ENCODE measurements at regions not wholly inside any gene's neighbourhood (a gene's known extent, or its start where the extent isn't known, plus 50 kb on each side); places are given as distances from the start of the nearest gene placed in this dataset.
"Not testable (repeated sequence)": the region's sequence is repeated elsewhere in the genome, so short reads cannot be mapped to it uniquely, and the experiment has no call there.

DNA sequence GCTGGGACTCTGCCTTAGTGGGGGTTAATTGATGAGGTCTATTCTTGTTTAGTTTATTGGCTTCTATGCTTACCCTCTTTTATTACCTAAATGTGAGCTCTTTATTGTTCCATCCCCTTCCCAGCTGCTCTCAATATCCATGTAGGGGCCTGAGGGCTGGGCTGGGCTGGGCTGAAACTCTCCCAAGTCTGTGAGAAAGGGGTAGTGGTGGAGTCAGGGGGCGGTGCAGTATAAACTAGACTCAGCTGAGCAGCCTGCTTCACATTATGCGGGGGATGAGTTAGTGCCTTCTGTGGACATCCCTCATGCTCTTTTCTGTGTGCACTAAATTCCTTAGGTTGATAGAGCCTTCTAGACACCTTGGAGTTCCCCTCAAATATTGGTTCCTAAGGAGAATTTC is 451.8 kb upstream of the PTGER4 start:
- TF ChIP-seq, protein P1, sequence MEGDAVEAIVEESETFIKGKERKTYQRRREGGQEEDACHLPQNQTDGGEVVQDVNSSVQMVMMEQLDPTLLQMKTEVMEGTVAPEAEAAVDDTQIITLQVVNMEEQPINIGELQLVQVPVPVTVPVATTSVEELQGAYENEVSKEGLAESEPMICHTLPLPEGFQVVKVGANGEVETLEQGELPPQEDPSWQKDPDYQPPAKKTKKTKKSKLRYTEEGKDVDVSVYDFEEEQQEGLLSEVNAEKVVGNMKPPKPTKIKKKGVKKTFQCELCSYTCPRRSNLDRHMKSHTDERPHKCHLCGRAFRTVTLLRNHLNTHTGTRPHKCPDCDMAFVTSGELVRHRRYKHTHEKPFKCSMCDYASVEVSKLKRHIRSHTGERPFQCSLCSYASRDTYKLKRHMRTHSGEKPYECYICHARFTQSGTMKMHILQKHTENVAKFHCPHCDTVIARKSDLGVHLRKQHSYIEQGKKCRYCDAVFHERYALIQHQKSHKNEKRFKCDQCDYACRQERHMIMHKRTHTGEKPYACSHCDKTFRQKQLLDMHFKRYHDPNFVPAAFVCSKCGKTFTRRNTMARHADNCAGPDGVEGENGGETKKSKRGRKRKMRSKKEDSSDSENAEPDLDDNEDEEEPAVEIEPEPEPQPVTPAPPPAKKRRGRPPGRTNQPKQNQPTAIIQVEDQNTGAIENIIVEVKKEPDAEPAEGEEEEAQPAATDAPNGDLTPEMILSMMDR (IDR thresholded peaks at IDR 0.05; ENCODE audit: insufficient read depth, low read length, poor library complexity, severe bottlenecking) = no peak
- no peak overlapping the region for H3K4me3 ChIP-seq (ENCODE audit: low read depth, low read length)

GRCh38 chr5:40227366-40227765 is 452.3 kb upstream of the PTGER4 start:
- no peak for DNase-seq (ENCODE audit: low read depth)
- TF ChIP-seq, protein P1 (IDR thresholded peaks at IDR 0.05; ENCODE audit: insufficient read depth, low read length, poor library complexity, severe bottlenecking) = no peak
- H3K4me3 ChIP-seq (ENCODE audit: low read depth, low read length) = no peak overlapping the region

More for the DNA sequence above, 451.8 kb upstream of the PTGER4 start:
- no peaks in the 10 kb centered on the region for H3K36me3 ChIP-seq (ENCODE audit: control insufficient read depth, insufficient read depth, low read length)
- no peak for DNase-seq (ENCODE audit: low read depth)
- H3K27me3 ChIP-seq (ENCODE audit: control insufficient read depth, insufficient read depth, low read length) = no peaks in the 10 kb centered on the region

GRCh38 chr5:40226906-40227305 is 452.8 kb upstream of the PTGER4 start:
- Histone ChIP-seq H3K27me3 (ENCODE audit: control insufficient read depth, insufficient read depth, low read length) (no peaks in the 10 kb centered on the region), H3K36me3 (ENCODE audit: control insufficient read depth, insufficient read depth, low read length) (no peaks in the 10 kb centered on the region), H3K4me3 (ENCODE audit: low read depth, low read length) (no peak overlapping the region)
- DNase-seq (ENCODE audit: low read depth) = no peak
- TF ChIP-seq, protein P1 (IDR thresholded peaks at IDR 0.05; ENCODE audit: insufficient read depth, low read length, poor library complexity, severe bottlenecking) = no peak

More at GRCh38 chr5:40227366-40227765, 452.3 kb upstream of the PTGER4 start:
- H3K27me3 ChIP-seq (ENCODE audit: control insufficient read depth, insufficient read depth, low read length) = no peaks in the 10 kb centered on the region
- H3K36me3 ChIP-seq (ENCODE audit: control insufficient read depth, insufficient read depth, low read length) = no peaks in the 10 kb centered on the region

DNA sequence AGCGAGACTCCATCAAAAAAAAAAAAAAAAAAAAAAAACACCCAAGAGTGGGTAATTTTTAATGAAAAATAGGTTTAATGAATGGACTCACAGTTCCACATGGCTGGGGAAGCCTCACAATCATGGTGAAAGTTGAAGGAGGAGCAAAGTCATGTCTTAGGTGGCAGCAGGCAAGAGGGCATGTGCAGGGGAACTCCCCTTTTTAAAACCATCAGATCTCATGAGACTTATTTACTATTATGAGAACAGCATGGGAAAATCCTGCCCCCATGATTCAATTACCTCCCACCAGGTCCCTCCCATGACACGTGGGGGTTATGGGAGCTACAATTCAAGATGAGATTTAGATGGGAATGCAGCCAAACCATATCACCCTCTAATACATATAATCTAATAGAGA is 454.6 kb upstream of the PTGER4 start:
- not testable (repeated sequence) for DNase-seq (ENCODE audit: low read depth); H3K4me3 ChIP-seq (ENCODE audit: low read depth, low read length); H3K27me3 ChIP-seq (ENCODE audit: control insufficient read depth, insufficient read depth, low read length); H3K36me3 ChIP-seq (ENCODE audit: control insufficient read depth, insufficient read depth, low read length)

DNA sequence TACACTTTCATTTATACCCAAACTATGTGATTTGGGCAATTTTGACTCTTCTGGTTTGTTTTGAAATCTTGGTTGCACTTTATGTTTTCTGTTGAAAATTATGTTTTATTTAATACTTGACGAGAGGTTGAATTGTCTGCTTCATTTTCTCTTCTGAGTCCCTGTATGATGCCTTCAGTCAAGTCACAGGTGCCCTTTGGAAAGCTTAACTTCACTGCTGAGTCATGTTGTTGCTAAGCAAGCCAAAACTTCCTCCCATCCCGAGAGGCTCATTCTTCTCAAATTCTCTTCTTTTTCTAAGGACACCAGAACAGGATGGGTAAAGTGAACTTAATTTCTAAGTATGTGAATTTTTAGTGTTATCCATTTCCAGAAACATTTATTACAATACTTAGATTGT is 455.3 kb upstream of the PTGER4 start:
- Histone ChIP-seq H3K27me3 (ENCODE audit: control insufficient read depth, insufficient read depth, low read length) (no peaks in the 10 kb centered on the region), H3K4me3 (ENCODE audit: low read depth, low read length) (no peak overlapping the region), H3K36me3 (ENCODE audit: control insufficient read depth, insufficient read depth, low read length) (no peaks in the 10 kb centered on the region)
- DNase-seq (ENCODE audit: low read depth) = peak; percentile 29
- TF ChIP-seq, protein P1 (IDR thresholded peaks at IDR 0.05; ENCODE audit: insufficient read depth, low read length, poor library complexity, severe bottlenecking) = no peak

DNA sequence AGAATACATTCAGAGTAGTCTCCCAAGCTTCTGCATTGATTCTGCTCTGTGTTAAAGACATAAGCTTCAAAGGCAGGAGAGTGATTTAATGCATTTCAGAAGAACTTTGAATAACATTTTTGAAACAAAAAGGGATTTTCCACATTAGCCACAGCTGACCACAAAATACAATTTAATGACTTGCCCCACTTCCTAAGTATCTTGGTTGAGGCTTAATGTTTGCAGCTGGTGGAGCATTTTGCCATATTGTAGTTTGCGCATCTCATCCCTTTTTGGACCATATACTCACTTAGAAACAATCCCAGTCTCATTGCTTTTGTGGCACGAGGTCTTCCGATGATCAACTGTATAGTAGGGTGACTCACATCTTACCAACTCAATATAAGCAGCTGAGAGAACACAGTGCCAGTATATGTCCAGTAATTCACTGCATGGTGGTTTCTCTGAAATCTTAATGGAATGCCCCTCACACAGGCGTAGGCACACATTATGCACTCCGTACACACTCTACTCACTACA is 455.8 kb upstream of the PTGER4 start:
- H3K36me3 ChIP-seq (ENCODE audit: control insufficient read depth, insufficient read depth, low read length) = no peaks in the 10 kb centered on the region
- TF ChIP-seq, protein P1 (IDR thresholded peaks at IDR 0.05; ENCODE audit: insufficient read depth, low read length, poor library complexity, severe bottlenecking) = no peak
- H3K27me3 ChIP-seq (ENCODE audit: control insufficient read depth, insufficient read depth, low read length) = no peaks in the 10 kb centered on the region
- DNase-seq (ENCODE audit: low read depth) = peak; percentile 72
- no peak overlapping the region for H3K4me3 ChIP-seq (ENCODE audit: low read depth, low read length)

Data from kidney epithelial cell (primary cell).